Mesothelial cell of epicardium (in vitro differentiated cells): ENCODE measurements at regions not wholly inside any gene's neighbourhood (a gene's known extent, or its start where the extent isn't known, plus 50 kb on each side); places are given as distances from the start of the nearest gene placed in this dataset.

Source experiments
- DNase-seq, 2 experiments: peaks; one replicate each; pipeline ENCODE4 v3.0.0; 2021; ENCODE audit warnings: low spot score in 2 of 2; ENCODE audit not compliant: unreplicated experiment in 2 of 2
- H3K27ac Mint-ChIP-seq: 2 replicates; pipeline ENCODE4 v1.8.0; 2021; ENCODE audit warnings: mixed read lengths
- H3K27me3 Mint-ChIP-seq: 2 replicates; pipeline ENCODE4 v1.8.0; 2021; ENCODE audit warnings: low read depth, mixed read lengths
- H3K36me3 Mint-ChIP-seq: 2 replicates; pipeline ENCODE4 v1.8.0; 2021; ENCODE audit warnings: mixed read lengths
- H3K4me1 Mint-ChIP-seq: 2 replicates; pipeline ENCODE4 v1.8.0; 2021; ENCODE audit warnings: mixed read lengths
- H3K4me3 Mint-ChIP-seq: 2 replicates; pipeline ENCODE4 v1.8.0; 2021; ENCODE audit warnings: mild to moderate bottlenecking, moderate library complexity, mixed read lengths
- H3K9me3 Mint-ChIP-seq: 2 replicates; pipeline ENCODE4 v1.8.0; 2021; ENCODE audit warnings: mixed read lengths
- TF ChIP-seq, protein P1 (sequence below): fragments of 200-600 bp; sonication (generic); IDR thresholded peaks from one replicate; pipeline ENCODE4 v1.5.0; 2021; ENCODE audit warnings: antibody characterized with exemption; ENCODE audit not compliant: unreplicated experiment

- DNase-seq: no peak
- H3K36me3 Mint-ChIP-seq: no peaks in the 10 kb centered on the region
- no peak overlapping the region for H3K27ac Mint-ChIP-seq
- peaks cover 5% of the 10 kb centered on the region for H3K9me3 Mint-ChIP-seq
- peaks cover 4% of the 10 kb centered on the region for H3K4me1 Mint-ChIP-seq
- TF ChIP-seq, protein P1, sequence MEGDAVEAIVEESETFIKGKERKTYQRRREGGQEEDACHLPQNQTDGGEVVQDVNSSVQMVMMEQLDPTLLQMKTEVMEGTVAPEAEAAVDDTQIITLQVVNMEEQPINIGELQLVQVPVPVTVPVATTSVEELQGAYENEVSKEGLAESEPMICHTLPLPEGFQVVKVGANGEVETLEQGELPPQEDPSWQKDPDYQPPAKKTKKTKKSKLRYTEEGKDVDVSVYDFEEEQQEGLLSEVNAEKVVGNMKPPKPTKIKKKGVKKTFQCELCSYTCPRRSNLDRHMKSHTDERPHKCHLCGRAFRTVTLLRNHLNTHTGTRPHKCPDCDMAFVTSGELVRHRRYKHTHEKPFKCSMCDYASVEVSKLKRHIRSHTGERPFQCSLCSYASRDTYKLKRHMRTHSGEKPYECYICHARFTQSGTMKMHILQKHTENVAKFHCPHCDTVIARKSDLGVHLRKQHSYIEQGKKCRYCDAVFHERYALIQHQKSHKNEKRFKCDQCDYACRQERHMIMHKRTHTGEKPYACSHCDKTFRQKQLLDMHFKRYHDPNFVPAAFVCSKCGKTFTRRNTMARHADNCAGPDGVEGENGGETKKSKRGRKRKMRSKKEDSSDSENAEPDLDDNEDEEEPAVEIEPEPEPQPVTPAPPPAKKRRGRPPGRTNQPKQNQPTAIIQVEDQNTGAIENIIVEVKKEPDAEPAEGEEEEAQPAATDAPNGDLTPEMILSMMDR: no peak
- H3K27me3 Mint-ChIP-seq: peaks cover 7% of the 10 kb centered on the region
- H3K4me3 Mint-ChIP-seq: no peak overlapping the region
These were observed 458.0 kb downstream of the FLRT2 start for GRCh38 chr14:85987907-85988306.

DNA sequence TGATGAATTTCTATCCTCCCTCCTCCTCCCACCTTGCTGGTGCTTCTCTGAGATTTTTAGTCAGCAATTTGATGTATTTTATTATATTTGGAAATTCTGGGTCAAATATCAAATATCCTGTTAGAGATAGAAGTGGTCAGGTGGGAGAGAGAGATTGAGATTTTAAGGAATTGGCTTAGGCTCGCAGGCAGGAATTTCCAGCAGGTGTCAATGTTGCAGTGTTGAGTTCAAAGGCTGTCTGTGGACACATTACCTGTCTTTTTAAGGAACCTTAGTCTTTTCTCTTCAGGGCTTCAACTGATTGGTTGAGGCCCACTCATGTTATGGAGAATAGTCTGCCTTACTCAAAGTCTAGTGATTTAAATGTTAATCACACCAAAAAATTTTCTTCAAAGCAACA is 457.3 kb downstream of the FLRT2 start:
- no peaks in the 10 kb centered on the region for H3K36me3 Mint-ChIP-seq
- H3K9me3 Mint-ChIP-seq: peaks cover 5% of the 10 kb centered on the region
- peaks cover 7% of the 10 kb centered on the region for H3K27me3 Mint-ChIP-seq
- no peak overlapping the region for H3K27ac Mint-ChIP-seq
- peaks cover 4% of the 10 kb centered on the region for H3K4me1 Mint-ChIP-seq
- TF ChIP-seq, protein P1: no peak
- no peak for DNase-seq
- H3K4me3 Mint-ChIP-seq: no peak overlapping the region

- H3K4me3 Mint-ChIP-seq: no peak overlapping the region
- H3K27ac Mint-ChIP-seq: no peak overlapping the region
- no peak for DNase-seq
- no peaks in the 10 kb centered on the region for H3K27me3 Mint-ChIP-seq
- no peaks in the 10 kb centered on the region for H3K36me3 Mint-ChIP-seq
- peaks cover 12% of the 10 kb centered on the region for H3K9me3 Mint-ChIP-seq
- H3K4me1 Mint-ChIP-seq: no peaks in the 10 kb centered on the region
- TF ChIP-seq, protein P1: no peak
These were observed 448.8 kb downstream of the FLRT2 start for GRCh38 chr14:85978582-85979250.

DNA sequence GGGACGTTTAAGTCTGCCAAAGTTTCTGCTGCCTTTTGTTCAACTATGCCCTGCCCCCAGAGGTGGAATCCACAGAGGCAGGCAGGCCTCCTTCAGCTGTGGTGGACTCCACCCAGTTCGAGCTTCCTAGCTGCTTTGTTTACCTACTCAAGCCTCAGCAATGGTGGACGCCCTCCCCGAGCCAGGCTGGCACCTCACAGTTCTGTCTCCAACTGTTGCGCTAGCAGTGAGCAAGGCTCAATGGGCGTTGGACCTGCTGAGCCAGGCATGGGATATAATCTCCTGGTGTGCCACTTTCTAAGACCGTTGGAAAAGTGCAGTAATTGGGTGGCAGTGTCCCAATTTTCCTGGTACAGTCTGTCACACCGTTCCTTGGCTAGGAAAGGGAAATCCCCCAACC is 444.7 kb downstream of the FLRT2 start:
- TF ChIP-seq, protein P1: no peak
- H3K27me3 Mint-ChIP-seq: no peaks in the 10 kb centered on the region
- H3K4me3 Mint-ChIP-seq: no peak overlapping the region
- no peak overlapping the region for H3K27ac Mint-ChIP-seq
- no peaks in the 10 kb centered on the region for H3K4me1 Mint-ChIP-seq
- DNase-seq: no peak
- H3K9me3 Mint-ChIP-seq: peaks cover 45% of the 10 kb centered on the region
- H3K36me3 Mint-ChIP-seq: peaks cover 2% of the 10 kb centered on the region

GRCh38 chr14:85963486-85963885 is 433.5 kb downstream of the FLRT2 start:
- Mint-ChIP-seq H3K4me3 (no peak overlapping the region), H3K4me1 (no peaks in the 10 kb centered on the region), H3K36me3 (no peaks in the 10 kb centered on the region), H3K9me3 (no peaks in the 10 kb centered on the region), H3K27me3 (no peaks in the 10 kb centered on the region), H3K27ac (no peak overlapping the region)
- TF ChIP-seq, protein P1: no peak
- DNase-seq: no peak

DNA sequence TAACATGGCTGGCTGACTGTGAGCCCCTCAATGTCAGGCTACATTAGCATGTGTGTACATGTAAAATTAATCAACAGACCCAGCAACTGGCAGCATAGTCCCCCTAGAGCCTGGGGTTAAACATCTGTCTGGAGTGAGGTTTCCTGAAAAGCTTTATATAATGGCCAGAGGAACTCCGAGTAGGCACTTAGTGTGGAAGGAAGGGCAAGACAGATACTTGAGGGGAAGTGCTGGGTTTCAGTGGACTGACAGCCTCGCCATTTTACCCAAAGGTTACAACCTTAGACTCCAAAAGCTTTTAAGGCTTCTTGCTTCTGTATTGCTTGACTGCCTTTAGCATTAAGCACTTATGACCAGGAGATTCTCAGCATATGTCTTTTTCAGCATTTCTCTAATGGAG is 430.8 kb downstream of the FLRT2 start:
- no peak overlapping the region for H3K4me3 Mint-ChIP-seq

More for the DNA sequence above, 430.8 kb downstream of the FLRT2 start:
- Mint-ChIP-seq H3K36me3 (no peaks in the 10 kb centered on the region), H3K4me1 (no peaks in the 10 kb centered on the region), H3K9me3 (no peaks in the 10 kb centered on the region), H3K27ac (no peak overlapping the region), H3K27me3 (no peaks in the 10 kb centered on the region)
- TF ChIP-seq, protein P1: no peak
- DNase-seq: no peak
